NCI-H774 (cell line): ENCODE measurements at regions not wholly inside any gene's neighbourhood (a gene's known extent, or its start where the extent isn't known, plus 50 kb on each side); places are given as distances from the start of the nearest gene placed in this dataset.

Experiments
- DNase-seq: peaks from one replicate; lab custom pipeline; 2025; lab: John Stamatoyannopoulos, UW

GRCh38 chr7:28292834-28293526, 112.4 kb upstream of the JAZF1 start:
- DNase-seq, result no peak

- DNase-seq, result no peak
These were observed 112.9 kb upstream of the JAZF1 start for GRCh38 chr7:28293527-28293835.

- DNase-seq, result no peak
These were observed 115.5 kb upstream of the CREB5 start for GRCh38 chr7:28296571-28297483.

- DNase-seq, result no peak
These were observed 114.4 kb upstream of the CREB5 start for GRCh38 chr7:28297801-28298459.

- DNase-seq, result peak; percentile 77
These were observed 113.3 kb upstream of the CREB5 start for GRCh38 chr7:28298870-28299518.

GRCh38 chr7:28299556-28299955, 112.8 kb upstream of the CREB5 start:
- DNase-seq, result no peak

- no peak for DNase-seq
These were observed 111.8 kb upstream of the CREB5 start for GRCh38 chr7:28300488-28300887.

GRCh38 chr7:28301148-28301641, 111.1 kb upstream of the CREB5 start:
- no peak for DNase-seq

GRCh38 chr7:28304290-28304689, 108.0 kb upstream of the CREB5 start:
- no peak for DNase-seq

- DNase-seq, result no peak
These were observed 102.4 kb upstream of the CREB5 start for GRCh38 chr7:28309704-28310459.

GRCh38 chr7:28310460-28310848, 101.9 kb upstream of the CREB5 start:
- DNase-seq, result no peak

GRCh38 chr7:28311670-28312069, 100.6 kb upstream of the CREB5 start:
- no peak for DNase-seq

GRCh38 chr7:28312948-28313347, 99.4 kb upstream of the CREB5 start:
- DNase-seq, result no peak

GRCh38 chr7:28314841-28315240, 97.5 kb upstream of the CREB5 start:
- DNase-seq, result no peak

GRCh38 chr7:28315565-28316410, 96.5 kb upstream of the CREB5 start:
- DNase-seq, result no peak

- DNase-seq, result no peak
These were observed 95.8 kb upstream of the CREB5 start for GRCh38 chr7:28316489-28316888.

GRCh38 chr7:28318101-28318762, 94.1 kb upstream of the CREB5 start:
- no peak for DNase-seq

GRCh38 chr7:28323833-28324232, 88.5 kb upstream of the CREB5 start:
- DNase-seq, result no peak

GRCh38 chr7:28328146-28328545, 84.2 kb upstream of the CREB5 start:
- no peak for DNase-seq
